AG04450 (cell line): ENCODE measurements at regions not wholly inside any gene's neighbourhood (a gene's known extent, or its start where the extent isn't known, plus 50 kb on each side); places are given as distances from the start of the nearest gene placed in this dataset.

Source experiments
- CTCF ChIA-PET: fragments of 300-600, 350-600 bp; formaldehyde crosslinking; extraction: SDS; loops from one replicate; lab custom pipeline; 2022; ENCODE audit warnings: antibody characterized with exemption, inconsistent platforms; lab: Charles Lee
- POLR2A ChIA-PET: fragments of 350-600 bp; formaldehyde crosslinking; extraction: SDS; loops from one replicate; lab custom pipeline; 2021; ENCODE audit warnings: antibody characterized with exemption, inconsistent platforms; lab: Yijun Ruan, JAX
- DNase-seq: peaks from one replicate; pipeline ENCODE4 v3.0.0-alpha.2; 2011; ENCODE audit warnings: low read depth, low spot score
- H3K27ac ChIP-seq: one replicate; pipeline ENCODE4 v1.5.1; 2012; ENCODE audit warnings: low read depth, low read length, control low read depth
- H3K27me3 ChIP-seq: one replicate; pipeline ENCODE4 v1.6.0; 2012; ENCODE audit warnings: low read length; ENCODE audit not compliant: control insufficient read depth, insufficient read depth
- H3K4me3 ChIP-seq: 2 replicates; pipeline ENCODE4 v1.5.1; 2011; ENCODE audit warnings: mild to moderate bottlenecking, low read depth, low read length, control low read depth
- H3K9me3 ChIP-seq: 2 replicates; pipeline ENCODE4 v1.5.1; 2012; ENCODE audit warnings: low read length; ENCODE audit not compliant: control insufficient read depth, insufficient read depth
- CTCF ChIP-seq: IDR thresholded peaks from 2 replicates; pipeline ENCODE4 v1.5.1; 2011; ENCODE audit warnings: low read depth, low read length, control low read depth, inconsistent platforms

- H3K9me3 ChIP-seq = peaks cover 5% of the 10 kb centered on the region; the same call in 1 of the 2 replicates
- no peak overlapping the region for H3K4me3 ChIP-seq
- H3K27me3 ChIP-seq = no peaks in the 10 kb centered on the region
- H3K27ac ChIP-seq = no peak overlapping the region
- CTCF ChIA-PET = interaction anchor here (0.6 kb wide), 1 partner anchor 135 kb away, joined by 5 read pairs; no protein-coding TSS in a partner anchor
- TF ChIP-seq CTCF = no peak
- no peak for DNase-seq
- POLR2A ChIA-PET = no interaction called here
Observed at GRCh38 chr5:12683249-12683648, 779.0 kb upstream of the CTNND2 start.

GRCh38 chr5:12679731-12680130, 775.5 kb upstream of the CTNND2 start:
- H3K9me3 ChIP-seq = peaks cover 5% of the 10 kb centered on the region; the same call in 1 of the 2 replicates
- DNase-seq = no peak
- no peak for TF ChIP-seq CTCF
- POLR2A ChIA-PET = no interaction called here
- CTCF ChIA-PET = no interaction called here
- H3K27ac ChIP-seq = no peak overlapping the region
- no peak overlapping the region for H3K4me3 ChIP-seq
- no peaks in the 10 kb centered on the region for H3K27me3 ChIP-seq

GRCh38 chr5:12675959-12676358, 771.7 kb upstream of the CTNND2 start:
- no peak for DNase-seq
- H3K9me3 ChIP-seq = peaks cover 17% of the 10 kb centered on the region
- TF ChIP-seq CTCF = no peak
- no peaks in the 10 kb centered on the region for H3K27me3 ChIP-seq
- POLR2A ChIA-PET = no interaction called here
- CTCF ChIA-PET = no interaction called here
- no peak overlapping the region for H3K4me3 ChIP-seq
- no peak overlapping the region for H3K27ac ChIP-seq

GRCh38 chr5:12672141-12672540, 767.9 kb upstream of the CTNND2 start:
- TF ChIP-seq CTCF = no peak
- CTCF ChIA-PET = no interaction called here
- DNase-seq = no peak
- Histone ChIP-seq H3K9me3 (peaks cover 18% of the 10 kb centered on the region), H3K27me3 (no peaks in the 10 kb centered on the region), H3K27ac (no peak overlapping the region), H3K4me3 (no peak overlapping the region)
- POLR2A ChIA-PET = no interaction called here

GRCh38 chr5:12669326-12669725, 765.1 kb upstream of the CTNND2 start:
- ChIA-PET CTCF (no interaction called here), POLR2A (no interaction called here)
- Histone ChIP-seq H3K27ac (no peak overlapping the region), H3K9me3 (peaks cover 16% of the 10 kb centered on the region), H3K27me3 (no peaks in the 10 kb centered on the region), H3K4me3 (no peak overlapping the region)
- no peak for TF ChIP-seq CTCF
- DNase-seq = no peak
